ENCODE measurements at regions not wholly inside any gene's neighbourhood (a gene's known extent, or its start where the extent isn't known, plus 50 kb on each side); places are given as distances from the start of the nearest gene placed in this dataset.

GRCh38 chr1:73331726-73332125 is 866.2 kb downstream of the LRRIQ3 start:
- ChIA-PET CTCF (no interaction called here), POLR2A (no interaction called here)
- intact Hi-C loops (cut with micrococcal nuclease; ENCODE audit: unreplicated experiment) = no loop called here
- TF ChIP-seq CTCF (IDR thresholded peaks at IDR 0.05; ENCODE audit: insufficient read depth in 1 of 2, low read depth in 1 of 2, low read length in 1 of 2, severe bottlenecking in 1 of 2, unreplicated experiment in 1 of 2) = no peak
- H3K36me3 Mint-ChIP-seq (ENCODE audit: insufficient read depth, unreplicated experiment) = no peaks in the 10 kb centered on the region
- H3K27ac Mint-ChIP-seq (ENCODE audit: unreplicated experiment) = no peak overlapping the region
- H3K4me3 ChIP-seq (ENCODE audit: low read depth, low read length) = no peak overlapping the region
- H3K4me3 Mint-ChIP-seq (ENCODE audit: unreplicated experiment) = no peak overlapping the region
- H3K27me3 Mint-ChIP-seq (ENCODE audit: insufficient read depth, unreplicated experiment) = no peaks in the 10 kb centered on the region
- no TSS peak for BruUV-seq (replicated peaks)
- no peaks in the 10 kb centered on the region for H3K9me3 ChIP-seq
- no peaks in the 10 kb centered on the region for H3K4me1 ChIP-seq
- H3K4me1 Mint-ChIP-seq (ENCODE audit: low read depth, unreplicated experiment) = no peaks in the 10 kb centered on the region
- DNase-seq = no peak
- H3K9me3 Mint-ChIP-seq (ENCODE audit: unreplicated experiment) = peaks cover 24% of the 10 kb centered on the region
- no peaks in the 10 kb centered on the region for H3K36me3 ChIP-seq (ENCODE audit: control insufficient read depth, insufficient read depth, low read length)
- H3K27me3 ChIP-seq (replicated peaks; ENCODE audit: control insufficient read depth, insufficient read depth, low read length) = no peaks in the 10 kb centered on the region

- Histone ChIP-seq H3K9me3 (no peaks in the 10 kb centered on the region), H3K27me3 (replicated peaks; ENCODE audit: control insufficient read depth, insufficient read depth, low read length) (no peaks in the 10 kb centered on the region), H3K4me3 (ENCODE audit: low read depth, low read length) (no peak overlapping the region), H3K36me3 (ENCODE audit: control insufficient read depth, insufficient read depth, low read length) (no peaks in the 10 kb centered on the region), H3K4me1 (no peaks in the 10 kb centered on the region)
- no TSS peak for BruUV-seq (replicated peaks)
- ChIA-PET CTCF (no interaction called here), POLR2A (no interaction called here)
- Mint-ChIP-seq H3K27ac (ENCODE audit: unreplicated experiment) (no peak overlapping the region), H3K9me3 (ENCODE audit: unreplicated experiment) (peaks cover 14% of the 10 kb centered on the region), H3K27me3 (ENCODE audit: insufficient read depth, unreplicated experiment) (no peaks in the 10 kb centered on the region), H3K4me1 (ENCODE audit: low read depth, unreplicated experiment) (no peaks in the 10 kb centered on the region), H3K4me3 (ENCODE audit: unreplicated experiment) (no peak overlapping the region), H3K36me3 (ENCODE audit: insufficient read depth, unreplicated experiment) (no peaks in the 10 kb centered on the region)
- intact Hi-C loops (cut with micrococcal nuclease; ENCODE audit: unreplicated experiment) = no loop called here
- no peak for TF ChIP-seq CTCF (IDR thresholded peaks at IDR 0.05; ENCODE audit: insufficient read depth in 1 of 2, low read depth in 1 of 2, low read length in 1 of 2, severe bottlenecking in 1 of 2, unreplicated experiment in 1 of 2)
- no peak for DNase-seq
Observed at GRCh38 chr1:73327998-73328397, 870.0 kb downstream of the LRRIQ3 start.

- no peak overlapping the region for H3K4me3 ChIP-seq (ENCODE audit: low read depth, low read length)
- no TSS peak for BruUV-seq (replicated peaks)
- no peaks in the 10 kb centered on the region for H3K27me3 ChIP-seq (replicated peaks; ENCODE audit: control insufficient read depth, insufficient read depth, low read length)
- no peaks in the 10 kb centered on the region for H3K4me1 Mint-ChIP-seq (ENCODE audit: low read depth, unreplicated experiment)
- peaks cover 7% of the 10 kb centered on the region for H3K9me3 Mint-ChIP-seq (ENCODE audit: unreplicated experiment)
- no peak for DNase-seq
- TF ChIP-seq CTCF (IDR thresholded peaks at IDR 0.05; ENCODE audit: insufficient read depth in 1 of 2, low read depth in 1 of 2, low read length in 1 of 2, severe bottlenecking in 1 of 2, unreplicated experiment in 1 of 2) = no peak
- H3K36me3 Mint-ChIP-seq (ENCODE audit: insufficient read depth, unreplicated experiment) = no peaks in the 10 kb centered on the region
- intact Hi-C loops (cut with micrococcal nuclease; ENCODE audit: unreplicated experiment) = no loop called here
- H3K4me3 Mint-ChIP-seq (ENCODE audit: unreplicated experiment) = no peak overlapping the region
- H3K27me3 Mint-ChIP-seq (ENCODE audit: insufficient read depth, unreplicated experiment) = no peaks in the 10 kb centered on the region
- H3K9me3 ChIP-seq = no peaks in the 10 kb centered on the region
- POLR2A ChIA-PET = no interaction called here
- H3K4me1 ChIP-seq = no peaks in the 10 kb centered on the region
- H3K27ac Mint-ChIP-seq (ENCODE audit: unreplicated experiment) = no peak overlapping the region
- CTCF ChIA-PET = no interaction called here
- H3K36me3 ChIP-seq (ENCODE audit: control insufficient read depth, insufficient read depth, low read length) = no peaks in the 10 kb centered on the region
Observed at GRCh38 chr1:73327180-73327793, 870.7 kb downstream of the LRRIQ3 start.
